GM03348 (cell line): ENCODE measurements at regions not wholly inside any gene's neighbourhood (a gene's known extent, or its start where the extent isn't known, plus 50 kb on each side); places are given as distances from the start of the nearest gene placed in this dataset.

Source experiments
- DNase-seq: peaks from one replicate; pipeline ENCODE4 v3.0.0; 2012; ENCODE audit warnings: low spot score

- no peak for DNase-seq
These were observed 127.2 kb upstream of the PABPC4L start for GRCh38 chr4:134328741-134329140.

GRCh38 chr4:134327274-134328122 is 125.9 kb upstream of the PABPC4L start:
- no peak for DNase-seq

GRCh38 chr4:134326866-134327265 is 125.3 kb upstream of the PABPC4L start:
- no peak for DNase-seq

GRCh38 chr4:134324179-134324578 is 122.6 kb upstream of the PABPC4L start:
- no peak for DNase-seq

- DNase-seq = no peak
These were observed 118.5 kb upstream of the PABPC4L start for GRCh38 chr4:134320048-134320447.

GRCh38 chr4:134313591-134313990 is 112.0 kb upstream of the PABPC4L start:
- DNase-seq = no peak

- DNase-seq = no peak
These were observed 108.1 kb upstream of the PABPC4L start for GRCh38 chr4:134309715-134310114.

- no peak for DNase-seq
These were observed 107.3 kb upstream of the PABPC4L start for GRCh38 chr4:134308910-134309309.

- DNase-seq = no peak
These were observed 96.7 kb upstream of the PABPC4L start for GRCh38 chr4:134298313-134298712.

- no peak for DNase-seq
These were observed 96.2 kb upstream of the PABPC4L start for GRCh38 chr4:134297765-134298164.

- DNase-seq = no peak
These were observed 81.1 kb upstream of the PABPC4L start for GRCh38 chr4:134282680-134283079.

GRCh38 chr4:134278675-134279074 is 77.1 kb upstream of the PABPC4L start:
- no peak for DNase-seq

GRCh38 chr4:134276476-134276875 is 74.9 kb upstream of the PABPC4L start:
- DNase-seq = no peak

- no peak for DNase-seq
These were observed 58.5 kb upstream of the PABPC4L start for GRCh38 chr4:134260126-134260525.
